H9 (cell line): ENCODE measurements at regions not wholly inside any gene's neighbourhood (a gene's known extent, or its start where the extent isn't known, plus 50 kb on each side); places are given as distances from the start of the nearest gene placed in this dataset.

Experiments
- DNase-seq: peaks from one replicate; pipeline ENCODE4 v3.0.0-alpha.2; 2017
- H2AFZ ChIP-seq: one replicate; pipeline ENCODE4 v1.6.1; 2013; ENCODE audit warnings: mild to moderate bottlenecking, low read length, control low read depth, moderate library complexity
- H2AK5ac ChIP-seq: 2 replicates; pipeline ENCODE4 v1.6.1; 2013; ENCODE audit warnings: low read length, control low read depth, mixed read lengths; ENCODE audit not compliant: insufficient read length
- H2BK120ac ChIP-seq: one replicate; pipeline ENCODE4 v1.6.1; 2013; ENCODE audit warnings: low read depth, mild to moderate bottlenecking, low read length, control low read depth, inconsistent platforms; ENCODE audit not compliant: poor library complexity, severe bottlenecking
- H2BK12ac ChIP-seq: 2 replicates; pipeline ENCODE4 v1.6.1; 2013; ENCODE audit warnings: low read length, control low read depth, mixed read lengths, low read depth; ENCODE audit not compliant: insufficient read length
- H2BK15ac ChIP-seq: 2 replicates; pipeline ENCODE4 v1.6.1; 2013; ENCODE audit warnings: low read depth, low read length, control low read depth
- H2BK20ac ChIP-seq: one replicate; pipeline ENCODE4 v1.6.1; 2013; ENCODE audit warnings: low read depth, mild to moderate bottlenecking, low read length, control low read depth, inconsistent platforms; ENCODE audit not compliant: poor library complexity, severe bottlenecking
- H2BK5ac ChIP-seq: 2 replicates; pipeline ENCODE4 v1.6.1; 2013; ENCODE audit warnings: low read length, control low read depth, mixed read lengths; ENCODE audit not compliant: insufficient read length
- H3K14ac ChIP-seq: 2 replicates; pipeline ENCODE4 v1.6.1; 2013; ENCODE audit warnings: low read length, control low read depth; ENCODE audit not compliant: insufficient read depth
- H3K18ac ChIP-seq: 2 replicates; pipeline ENCODE4 v1.6.1; 2013; ENCODE audit warnings: low read depth, mild to moderate bottlenecking, mixed read lengths, low read length, control low read depth; ENCODE audit not compliant: insufficient read length
- H3K23ac ChIP-seq: 2 replicates; pipeline ENCODE4 v1.6.1; 2013; ENCODE audit warnings: low read length, control low read depth, mixed read lengths, low read depth; ENCODE audit not compliant: insufficient read length
- H3K23me2 ChIP-seq: 2 replicates; pipeline ENCODE4 v1.6.1; 2013; ENCODE audit warnings: low read depth, mild to moderate bottlenecking, mixed read lengths, low read length, control low read depth; ENCODE audit not compliant: insufficient read length, poor library complexity, severe bottlenecking
- H3K27ac ChIP-seq: 2 replicates; pipeline ENCODE4 v1.5.1; 2013; ENCODE audit warnings: low read length, control low read depth, mixed read lengths, low read depth; ENCODE audit not compliant: insufficient read length
- H3K27me3 ChIP-seq: 2 replicates; pipeline ENCODE4 v1.6.1; 2013; ENCODE audit warnings: low read length, control low read depth, inconsistent platforms; ENCODE audit not compliant: insufficient read depth
- H3K4ac ChIP-seq: 2 replicates; pipeline ENCODE4 v1.6.1; 2013; ENCODE audit warnings: low read depth, mild to moderate bottlenecking, control low read depth, inconsistent platforms, low read length, moderate library complexity
- H3K4me1 ChIP-seq: 2 replicates; pipeline ENCODE4 v1.6.1; 2013; ENCODE audit warnings: low read length, control low read depth, inconsistent platforms; ENCODE audit not compliant: insufficient read depth
- H3K4me2 ChIP-seq: 2 replicates; pipeline ENCODE4 v1.6.1; 2013; ENCODE audit warnings: low read length, control low read depth, mixed read lengths; ENCODE audit not compliant: insufficient read length, insufficient read depth
- H3K56ac ChIP-seq: 2 replicates; pipeline ENCODE4 v1.6.1; 2013; ENCODE audit warnings: low read depth, mild to moderate bottlenecking, mixed read lengths, low read length, control low read depth; ENCODE audit not compliant: insufficient read length
- H3K79me1 ChIP-seq: 2 replicates; pipeline ENCODE4 v1.6.1; 2013; ENCODE audit warnings: low read depth, mild to moderate bottlenecking, moderate library complexity, low read length, control low read depth, inconsistent platforms; ENCODE audit not compliant: insufficient read depth, poor library complexity, severe bottlenecking
- H3K79me2 ChIP-seq: 2 replicates; pipeline ENCODE4 v1.6.1; 2013; ENCODE audit warnings: low read length, control low read depth, inconsistent platforms; ENCODE audit not compliant: insufficient read depth
- H3K9ac ChIP-seq: 2 replicates; pipeline ENCODE4 v1.6.1; 2013; ENCODE audit warnings: low read length, control low read depth, mixed read lengths; ENCODE audit not compliant: insufficient read length; ENCODE audit errors: extremely low read depth
- H3K9me3 ChIP-seq: one replicate; pipeline ENCODE4 v1.6.1; 2013; ENCODE audit warnings: low read depth, low read length, inconsistent platforms; ENCODE audit not compliant: control insufficient read depth
- H3T11ph ChIP-seq: one replicate; pipeline ENCODE4 v1.6.1; 2013; ENCODE audit warnings: mild to moderate bottlenecking, low read length, control low read depth, inconsistent platforms
- H4K20me1 ChIP-seq: one replicate; pipeline ENCODE4 v1.6.1; 2013; ENCODE audit not compliant: control insufficient read depth, insufficient read length, insufficient read depth
- H4K5ac ChIP-seq: 2 replicates; pipeline ENCODE4 v1.6.1; 2013; ENCODE audit warnings: low read depth, mild to moderate bottlenecking, mixed read lengths, low read length, control low read depth; ENCODE audit not compliant: insufficient read length
- H4K8ac ChIP-seq: replicated peaks from 2 replicates; pipeline ENCODE4 v1.6.1; 2013; ENCODE audit warnings: low read length, control low read depth, mixed read lengths, low read depth; ENCODE audit not compliant: insufficient read length
- H4K91ac ChIP-seq: 2 replicates; pipeline ENCODE4 v1.6.1; 2013; ENCODE audit warnings: low read depth, mild to moderate bottlenecking, moderate library complexity, mixed read lengths, low read length, control low read depth; ENCODE audit not compliant: insufficient read length
- H3K27ac Mint-ChIP-seq, 3 experiments: 2 replicates in 2 of 3; 3 replicates in 1 of 3; pipeline ENCODE4 v1.8.0; 2020 to 2021; ENCODE audit warnings: mixed read lengths in 3 of 3, mild to moderate bottlenecking in 1 of 3, moderate library complexity in 1 of 3
- H3K27me3 Mint-ChIP-seq: 2 replicates; pipeline ENCODE4 v1.8.0; 2021; ENCODE audit warnings: low read depth, mild to moderate bottlenecking, moderate library complexity, mixed read lengths
- H3K36me3 Mint-ChIP-seq, 3 experiments: 2 replicates in 2 of 3; 3 replicates in 1 of 3; pipeline ENCODE4 v1.8.0; 2020 to 2021; ENCODE audit warnings: low read depth in 3 of 3, mixed read lengths in 3 of 3; ENCODE audit not compliant: insufficient read depth in 1 of 3
- H3K4me1 Mint-ChIP-seq, 2 experiments: 2 replicates each; pipeline ENCODE4 v1.8.0; 2020; ENCODE audit warnings: mixed read lengths in 2 of 2
- H3K4me3 Mint-ChIP-seq, 2 experiments: 2 replicates in 1 of 2; 3 replicates in 1 of 2; pipeline ENCODE4 v1.8.0; 2020 to 2021; ENCODE audit warnings: mild to moderate bottlenecking in 2 of 2, mixed read lengths in 2 of 2, moderate library complexity in 1 of 2
- H3K9me3 Mint-ChIP-seq, 2 experiments: 2 replicates in 1 of 2; 3 replicates in 1 of 2; pipeline ENCODE4 v1.8.0; 2020; ENCODE audit warnings: mild to moderate bottlenecking in 2 of 2, mixed read lengths in 2 of 2, moderate library complexity in 1 of 2
- WGBS: extraction: QIAGEN DNeasy Blood & Tissue Kit; methylation state at CpG from one replicate; pipeline ENCODE4 v1.1.7; 2013; ENCODE audit warnings: missing lambda C conversion rate, low lambda C conversion rate, mixed read lengths; ENCODE audit not compliant: insufficient read length; ENCODE audit errors: extremely low coverage; 5-methylcytosine and 5-hydroxymethylcytosine counted together
- TF ChIP-seq, protein P1 (sequence below): fragments of 200-600 bp; sonication (generic); conservative IDR thresholded peaks from 3 replicates; pipeline ENCODE4 v1.8.0; 2021; ENCODE audit warnings: antibody characterized with exemption, mild to moderate bottlenecking

- Histone ChIP-seq H2BK12ac (no peak overlapping the region), H3K18ac (no peak overlapping the region), H2BK15ac (no peak overlapping the region), H3K4me2 (no peak overlapping the region), H2AK5ac (no peak overlapping the region), H3K4ac (no peak overlapping the region), H3K79me2 (no peaks in the 10 kb centered on the region), H4K91ac (no peak overlapping the region), H2BK5ac (no peak overlapping the region), H4K20me1 (no peaks in the 10 kb centered on the region), H3K23me2 (no peaks in the 10 kb centered on the region), H3K27ac (no peak overlapping the region), H4K5ac (no peak overlapping the region), H3K79me1 (no peaks in the 10 kb centered on the region), H3K4me1 (no peaks in the 10 kb centered on the region), H3K23ac (no peak overlapping the region), H2BK120ac (no peak overlapping the region), H4K8ac (no peak overlapping the region), H2BK20ac (no peak overlapping the region), H3K27me3 (no peaks in the 10 kb centered on the region), H3K9ac (no peak overlapping the region), H3T11ph (no peak overlapping the region), H3K14ac (no peak overlapping the region), H3K56ac (no peak overlapping the region), H2AFZ (no peak overlapping the region), H3K9me3 (no peaks in the 10 kb centered on the region)
- DNase-seq, result no peak
- no peak overlapping the region for H3K4me3 Mint-ChIP-seq
- no peaks in the 10 kb centered on the region for H3K4me1 Mint-ChIP-seq
- H3K27me3 Mint-ChIP-seq, result no peaks in the 10 kb centered on the region
- no peak overlapping the region for H3K27ac Mint-ChIP-seq
- WGBS, result no CpG with 5 or more reads among the region's 1 CpG
- no peaks in the 10 kb centered on the region for H3K9me3 Mint-ChIP-seq
- TF ChIP-seq, protein P1, sequence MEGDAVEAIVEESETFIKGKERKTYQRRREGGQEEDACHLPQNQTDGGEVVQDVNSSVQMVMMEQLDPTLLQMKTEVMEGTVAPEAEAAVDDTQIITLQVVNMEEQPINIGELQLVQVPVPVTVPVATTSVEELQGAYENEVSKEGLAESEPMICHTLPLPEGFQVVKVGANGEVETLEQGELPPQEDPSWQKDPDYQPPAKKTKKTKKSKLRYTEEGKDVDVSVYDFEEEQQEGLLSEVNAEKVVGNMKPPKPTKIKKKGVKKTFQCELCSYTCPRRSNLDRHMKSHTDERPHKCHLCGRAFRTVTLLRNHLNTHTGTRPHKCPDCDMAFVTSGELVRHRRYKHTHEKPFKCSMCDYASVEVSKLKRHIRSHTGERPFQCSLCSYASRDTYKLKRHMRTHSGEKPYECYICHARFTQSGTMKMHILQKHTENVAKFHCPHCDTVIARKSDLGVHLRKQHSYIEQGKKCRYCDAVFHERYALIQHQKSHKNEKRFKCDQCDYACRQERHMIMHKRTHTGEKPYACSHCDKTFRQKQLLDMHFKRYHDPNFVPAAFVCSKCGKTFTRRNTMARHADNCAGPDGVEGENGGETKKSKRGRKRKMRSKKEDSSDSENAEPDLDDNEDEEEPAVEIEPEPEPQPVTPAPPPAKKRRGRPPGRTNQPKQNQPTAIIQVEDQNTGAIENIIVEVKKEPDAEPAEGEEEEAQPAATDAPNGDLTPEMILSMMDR, result no peak
- no peaks in the 10 kb centered on the region for H3K36me3 Mint-ChIP-seq
These were observed 210.6 kb downstream of the ARPP21 start for GRCh38 chr3:35849963-35850362.
